ENCODE measurements at regions not wholly inside any gene's neighbourhood (a gene's known extent, or its start where the extent isn't known, plus 50 kb on each side); places are given as distances from the start of the nearest gene placed in this dataset.

GRCh38 chr7:114297121-114297520 lies 117.5 kb upstream of the FOXP2 start:
- CTCF ChIA-PET = no interaction called here
- no peak overlapping the region for H3K27ac ChIP-seq

GRCh38 chr7:114295522-114295921 lies 119.1 kb upstream of the FOXP2 start:
- ChIA-PET POLR2A (ENCODE audit: low non-redundant PET) (no interaction called here), CTCF (interaction anchor here (0.6 kb wide), 1 partner anchor 211 kb away, joined by 3 read pairs; no protein-coding TSS in a partner anchor)
- no peak for DNase-seq (ENCODE audit: low spot score)
- no peak overlapping the region for H3K27ac ChIP-seq
- no peak for TF ChIP-seq CTCF (conservative IDR thresholded peaks at IDR 0.05; ENCODE audit: low read depth)

More at GRCh38 chr7:114297121-114297520, 117.5 kb upstream of the FOXP2 start:
- POLR2A ChIA-PET (ENCODE audit: low non-redundant PET) = no interaction called here
- DNase-seq (ENCODE audit: low spot score) = no peak
- no peak for TF ChIP-seq CTCF (conservative IDR thresholded peaks at IDR 0.05; ENCODE audit: low read depth)

GRCh38 chr7:114294036-114294435 lies 120.6 kb upstream of the FOXP2 start:
- TF ChIP-seq CTCF (conservative IDR thresholded peaks at IDR 0.05; ENCODE audit: low read depth) = no peak
- H3K27ac ChIP-seq = no peak overlapping the region
- CTCF ChIA-PET = no interaction called here
- no peak for DNase-seq (ENCODE audit: low spot score)
- POLR2A ChIA-PET (ENCODE audit: low non-redundant PET) = no interaction called here

- ChIA-PET POLR2A (ENCODE audit: low non-redundant PET) (no interaction called here), CTCF (no interaction called here)
- DNase-seq (ENCODE audit: low spot score) = no peak
- TF ChIP-seq CTCF (conservative IDR thresholded peaks at IDR 0.05; ENCODE audit: low read depth) = no peak
- no peak overlapping the region for H3K27ac ChIP-seq
Measured at GRCh38 chr7:114293289-114294012, 121.2 kb upstream of the FOXP2 start.

- TF ChIP-seq CTCF (conservative IDR thresholded peaks at IDR 0.05; ENCODE audit: low read depth) = no peak
- ChIA-PET CTCF (no interaction called here), POLR2A (ENCODE audit: low non-redundant PET) (no interaction called here)
- H3K27ac ChIP-seq = no peak overlapping the region
- no peak for DNase-seq (ENCODE audit: low spot score)
Measured at GRCh38 chr7:114279901-114280300, 134.7 kb upstream of the FOXP2 start.

- no peak for TF ChIP-seq CTCF (conservative IDR thresholded peaks at IDR 0.05; ENCODE audit: low read depth)
- DNase-seq (ENCODE audit: low spot score) = no peak
- ChIA-PET POLR2A (ENCODE audit: low non-redundant PET) (no interaction called here), CTCF (no interaction called here)
- H3K27ac ChIP-seq = no peak overlapping the region
Measured at GRCh38 chr7:114273218-114273617, 141.4 kb upstream of the FOXP2 start.

Data from RWPE1 (cell line).